ENCODE measurements at regions not wholly inside any gene's neighbourhood (a gene's known extent, or its start where the extent isn't known, plus 50 kb on each side); places are given as distances from the start of the nearest gene placed in this dataset.

GRCh38 chr3:177932750-177933660, 603.2 kb upstream of the KCNMB2 start:
- no peak for DNase-seq (ENCODE audit: low read depth)

GRCh38 chr3:177934001-177934891, 602.0 kb upstream of the KCNMB2 start:
- DNase-seq (ENCODE audit: low read depth): peak; percentile 70

GRCh38 chr3:177935047-177935446, 601.2 kb upstream of the KCNMB2 start:
- DNase-seq (ENCODE audit: low read depth): no peak

- no peak for DNase-seq (ENCODE audit: low read depth)
These were observed 599.5 kb upstream of the KCNMB2 start for GRCh38 chr3:177936721-177937120.

GRCh38 chr3:177942911-177943310, 593.3 kb upstream of the KCNMB2 start:
- DNase-seq (ENCODE audit: low read depth): no peak

- DNase-seq (ENCODE audit: low read depth): no peak
These were observed 592.0 kb upstream of the KCNMB2 start for GRCh38 chr3:177944228-177944661.

- DNase-seq (ENCODE audit: low read depth): no peak
These were observed 590.2 kb upstream of the KCNMB2 start for GRCh38 chr3:177946048-177946447.

- no peak for DNase-seq (ENCODE audit: low read depth)
These were observed 589.7 kb upstream of the KCNMB2 start for GRCh38 chr3:177946497-177946896.

- DNase-seq (ENCODE audit: low read depth): no peak
These were observed 589.3 kb upstream of the KCNMB2 start for GRCh38 chr3:177946936-177947335.

- no peak for DNase-seq (ENCODE audit: low read depth)
These were observed 588.3 kb upstream of the KCNMB2 start for GRCh38 chr3:177947901-177948300.

GRCh38 chr3:177948716-177949425, 587.4 kb upstream of the KCNMB2 start:
- no peak for DNase-seq (ENCODE audit: low read depth)

GRCh38 chr3:177959188-177959587, 577.0 kb upstream of the KCNMB2 start:
- no peak for DNase-seq (ENCODE audit: low read depth)

GRCh38 chr3:177960014-177960413, 576.2 kb upstream of the KCNMB2 start:
- DNase-seq (ENCODE audit: low read depth): no peak

- peak; percentile 9 for DNase-seq (ENCODE audit: low read depth)
These were observed 575.5 kb upstream of the KCNMB2 start for GRCh38 chr3:177960722-177961121.

GRCh38 chr3:177961784-177962183, 574.5 kb upstream of the KCNMB2 start:
- no peak for DNase-seq (ENCODE audit: low read depth)

- DNase-seq (ENCODE audit: low read depth): no peak
These were observed 569.7 kb upstream of the KCNMB2 start for GRCh38 chr3:177966493-177966892.

GRCh38 chr3:177968891-177969290, 567.3 kb upstream of the KCNMB2 start:
- no peak for DNase-seq (ENCODE audit: low read depth)

GRCh38 chr3:177973241-177973840, 562.9 kb upstream of the KCNMB2 start:
- DNase-seq (ENCODE audit: low read depth): peak; percentile 13

- no peak for DNase-seq (ENCODE audit: low read depth)
These were observed 560.0 kb upstream of the KCNMB2 start for GRCh38 chr3:177976241-177976640.

- no peak for DNase-seq (ENCODE audit: low read depth)
These were observed 559.4 kb upstream of the KCNMB2 start for GRCh38 chr3:177976866-177977265.

GRCh38 chr3:177977381-177978158, 558.7 kb upstream of the KCNMB2 start:
- peak; percentile 90 for DNase-seq (ENCODE audit: low read depth)

All from Daoy (cell line).